ENCODE measurements at regions not wholly inside any gene's neighbourhood (a gene's known extent, or its start where the extent isn't known, plus 50 kb on each side); places are given as distances from the start of the nearest gene placed in this dataset.

GRCh38 chr6:167396659-167397490 is 72.0 kb downstream of the TTLL2 start:
- ATAC-seq (peak in 1 of 2 donors; percentile 55), DNase-seq (no peak)
- TF ChIP-seq, protein P1, sequence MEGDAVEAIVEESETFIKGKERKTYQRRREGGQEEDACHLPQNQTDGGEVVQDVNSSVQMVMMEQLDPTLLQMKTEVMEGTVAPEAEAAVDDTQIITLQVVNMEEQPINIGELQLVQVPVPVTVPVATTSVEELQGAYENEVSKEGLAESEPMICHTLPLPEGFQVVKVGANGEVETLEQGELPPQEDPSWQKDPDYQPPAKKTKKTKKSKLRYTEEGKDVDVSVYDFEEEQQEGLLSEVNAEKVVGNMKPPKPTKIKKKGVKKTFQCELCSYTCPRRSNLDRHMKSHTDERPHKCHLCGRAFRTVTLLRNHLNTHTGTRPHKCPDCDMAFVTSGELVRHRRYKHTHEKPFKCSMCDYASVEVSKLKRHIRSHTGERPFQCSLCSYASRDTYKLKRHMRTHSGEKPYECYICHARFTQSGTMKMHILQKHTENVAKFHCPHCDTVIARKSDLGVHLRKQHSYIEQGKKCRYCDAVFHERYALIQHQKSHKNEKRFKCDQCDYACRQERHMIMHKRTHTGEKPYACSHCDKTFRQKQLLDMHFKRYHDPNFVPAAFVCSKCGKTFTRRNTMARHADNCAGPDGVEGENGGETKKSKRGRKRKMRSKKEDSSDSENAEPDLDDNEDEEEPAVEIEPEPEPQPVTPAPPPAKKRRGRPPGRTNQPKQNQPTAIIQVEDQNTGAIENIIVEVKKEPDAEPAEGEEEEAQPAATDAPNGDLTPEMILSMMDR (IDR thresholded peaks at IDR 0.05), result no peak
- H3K4me3 ChIP-seq, result no peak overlapping the region
- H3K27ac ChIP-seq, result no peak overlapping the region
- H3K4me1 ChIP-seq, result no peaks in the 10 kb centered on the region
- intact Hi-C loops (cut with DNase I), result no loop called here
- no peaks in the 10 kb centered on the region for H3K36me3 ChIP-seq
- no peaks in the 10 kb centered on the region for H3K27me3 ChIP-seq (ENCODE audit: low read depth)
- no peaks in the 10 kb centered on the region for H3K9me3 ChIP-seq

- no peak for DNase-seq
- H3K36me3 ChIP-seq, result no peaks in the 10 kb centered on the region
- no peaks in the 10 kb centered on the region for H3K4me1 ChIP-seq
- intact Hi-C loops (cut with DNase I), result no loop called here
- no peak overlapping the region for H3K27ac ChIP-seq
- H3K9me3 ChIP-seq, result no peaks in the 10 kb centered on the region
- TF ChIP-seq, protein P1 (IDR thresholded peaks at IDR 0.05), result no peak
- no peak overlapping the region for H3K4me3 ChIP-seq
- no peak for ATAC-seq
- no peaks in the 10 kb centered on the region for H3K27me3 ChIP-seq (ENCODE audit: low read depth)
These were observed 72.8 kb downstream of the TTLL2 start for GRCh38 chr6:167397712-167398111.

DNA sequence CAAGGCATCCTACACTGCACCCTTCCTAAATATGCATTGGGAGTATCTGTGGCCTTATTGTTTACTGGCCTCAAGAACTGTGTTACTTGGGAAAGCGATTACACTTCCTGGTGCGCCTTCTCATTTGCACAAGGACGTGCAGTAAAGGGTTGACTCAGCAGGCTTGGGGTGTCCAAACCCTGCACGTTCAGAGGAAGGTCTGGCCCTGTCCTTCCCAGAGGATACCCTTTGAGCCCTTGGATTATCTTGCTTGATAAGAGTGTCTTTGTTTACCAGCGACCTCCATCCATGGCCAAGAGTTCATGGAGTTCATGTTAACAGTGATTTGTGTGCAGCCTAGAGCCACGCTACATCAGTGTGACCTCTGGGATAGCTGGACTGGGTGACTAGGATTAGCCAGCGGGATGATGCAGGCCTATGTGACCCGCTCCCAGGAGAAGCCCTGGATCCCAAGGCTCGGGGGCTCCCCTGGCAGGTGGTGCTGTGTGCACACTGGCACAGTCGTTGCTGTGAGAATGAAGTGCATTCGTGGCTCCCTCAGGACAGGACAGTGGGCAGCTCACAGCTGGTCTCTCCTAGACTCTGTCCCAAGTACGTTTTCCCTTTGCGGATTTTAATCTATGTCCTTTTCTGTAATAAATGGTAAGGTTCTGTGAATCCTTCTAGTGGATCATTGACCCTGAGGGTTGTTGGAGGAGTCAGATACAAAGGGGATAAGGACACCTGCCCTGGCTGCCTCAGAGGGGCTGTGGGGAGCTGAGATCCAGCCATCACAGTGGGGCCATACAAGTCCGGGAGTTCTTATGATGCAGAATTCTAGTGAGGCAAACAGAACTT is 73.5 kb downstream of the TTLL2 start:
- intact Hi-C loops (cut with DNase I), result no loop called here
- Histone ChIP-seq H3K9me3 (no peaks in the 10 kb centered on the region), H3K4me1 (no peaks in the 10 kb centered on the region), H3K36me3 (no peaks in the 10 kb centered on the region), H3K4me3 (no peak overlapping the region), H3K27ac (no peak overlapping the region), H3K27me3 (ENCODE audit: low read depth) (no peaks in the 10 kb centered on the region)
- ATAC-seq (no peak), DNase-seq (no peak)
- TF ChIP-seq, protein P1 (IDR thresholded peaks at IDR 0.05), result no peak

GRCh38 chr6:167399051-167399387 is 74.1 kb downstream of the TTLL2 start:
- Histone ChIP-seq H3K4me3 (no peak overlapping the region), H3K27ac (no peak overlapping the region), H3K9me3 (no peaks in the 10 kb centered on the region), H3K36me3 (no peaks in the 10 kb centered on the region), H3K4me1 (no peaks in the 10 kb centered on the region), H3K27me3 (ENCODE audit: low read depth) (no peaks in the 10 kb centered on the region)
- DNase-seq (no peak), ATAC-seq (no peak)
- intact Hi-C loops (cut with DNase I), result no loop called here
- TF ChIP-seq, protein P1 (IDR thresholded peaks at IDR 0.05), result no peak

DNA sequence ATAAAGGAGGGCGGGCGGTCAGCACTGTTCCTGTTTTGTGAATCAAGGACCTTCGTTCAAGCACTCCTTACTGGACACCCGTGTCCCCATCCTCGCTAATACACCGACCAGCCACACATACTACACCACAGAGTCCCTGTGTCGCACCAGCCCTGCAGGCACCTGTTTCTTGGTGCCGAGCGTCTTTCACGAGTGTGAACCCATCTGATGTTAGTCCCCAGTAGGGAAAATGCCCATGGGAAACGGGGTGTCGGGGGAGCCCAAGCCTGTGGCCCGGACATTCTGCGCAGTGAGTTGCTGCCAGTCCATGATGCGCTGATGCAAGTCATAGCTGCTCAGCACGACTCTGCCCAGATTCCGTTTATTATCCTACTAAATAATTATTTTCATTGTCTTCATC is 74.7 kb downstream of the TTLL2 start:
- DNase-seq (no peak), ATAC-seq (no peak)
- no peaks in the 10 kb centered on the region for H3K9me3 ChIP-seq
- no peaks in the 10 kb centered on the region for H3K27me3 ChIP-seq (ENCODE audit: low read depth)
- no peak overlapping the region for H3K27ac ChIP-seq
- H3K4me3 ChIP-seq, result no peak overlapping the region
- H3K4me1 ChIP-seq, result no peaks in the 10 kb centered on the region
- intact Hi-C loops (cut with DNase I), result no loop called here
- H3K36me3 ChIP-seq, result no peaks in the 10 kb centered on the region
- TF ChIP-seq, protein P1 (IDR thresholded peaks at IDR 0.05), result no peak
